ENCODE measurements at regions not wholly inside any gene's neighbourhood (a gene's known extent, or its start where the extent isn't known, plus 50 kb on each side); places are given as distances from the start of the nearest gene placed in this dataset.

GRCh38 chr6:21521276-21521675, 72.3 kb upstream of the SOX4 start:
- no peak overlapping the region for H2BK5ac ChIP-seq (ENCODE audit: low read length)
- no peak overlapping the region for H3K4ac ChIP-seq (ENCODE audit: low read length)
- H2BK120ac ChIP-seq (ENCODE audit: low read depth, low read length): no peak overlapping the region
- no peaks in the 10 kb centered on the region for H3K27me3 ChIP-seq (ENCODE audit: control insufficient read depth in 3 of 3, insufficient read depth in 3 of 3, low read depth in 1 of 3, low read length in 3 of 3)
- H3K27ac ChIP-seq (replicated peaks; ENCODE audit: low read length): no peak overlapping the region
- H2BK12ac ChIP-seq (ENCODE audit: low read length): no peak overlapping the region
- no peak overlapping the region for H4K91ac ChIP-seq (ENCODE audit: low read depth, low read length, poor library complexity)
- no peaks in the 10 kb centered on the region for H3K9me3 ChIP-seq (replicated peaks in 1 of 2; ENCODE audit: control insufficient read depth in 2 of 2, insufficient read depth in 1 of 2, low read depth in 1 of 2, low read length in 2 of 2)
- no peaks in the 10 kb centered on the region for H3K79me1 ChIP-seq (ENCODE audit: low read depth, low read length)
- no peak overlapping the region for H3K18ac ChIP-seq (ENCODE audit: low read length)
- H3K9ac ChIP-seq (ENCODE audit: low read depth, low read length, poor library complexity): no peak overlapping the region
- no peak overlapping the region for H4K8ac ChIP-seq (ENCODE audit: low read depth, low read length)
- H3K4me2 ChIP-seq (ENCODE audit: insufficient read depth, low read length, poor library complexity, severe bottlenecking): no peak overlapping the region
- H3K23ac ChIP-seq (ENCODE audit: low read depth, low read length, poor library complexity): no peak overlapping the region
- H3K14ac ChIP-seq (ENCODE audit: low read length): no peak overlapping the region
- H2AK5ac ChIP-seq (ENCODE audit: low read depth, low read length): no peak overlapping the region
- H2AFZ ChIP-seq (ENCODE audit: low read length): no peak overlapping the region
- H3K36me3 ChIP-seq (replicated peaks in 1 of 2; ENCODE audit: control insufficient read depth in 2 of 2, insufficient read depth in 2 of 2, low read length in 2 of 2): no peaks in the 10 kb centered on the region
- no peak for DNase-seq (ENCODE audit: low spot score)
- no peak overlapping the region for H2BK15ac ChIP-seq (ENCODE audit: low read length)
- no CpG with 5 or more reads among the region's 4 CpGs for WGBS, 2 donors (ENCODE audit: extremely low coverage in 2 of 2, insufficient read length in 2 of 2, insufficient replicate concordance in 1 of 2)
- no peak overlapping the region for H3K4me3 ChIP-seq (ENCODE audit: low read length in 2 of 2)
- no peaks in the 10 kb centered on the region for H3K4me1 ChIP-seq (ENCODE audit: control insufficient read depth in 2 of 2, insufficient read depth in 1 of 2, low read depth in 1 of 2, low read length in 2 of 2)

- DNase-seq (ENCODE audit: low spot score): no peak
- no peak overlapping the region for H4K8ac ChIP-seq (ENCODE audit: low read depth, low read length)
- H3K27ac ChIP-seq (replicated peaks; ENCODE audit: low read length): no peak overlapping the region
- no peak overlapping the region for H3K18ac ChIP-seq (ENCODE audit: low read length)
- no peak overlapping the region for H3K4me3 ChIP-seq (ENCODE audit: low read length in 2 of 2)
- H2BK12ac ChIP-seq (ENCODE audit: low read length): no peak overlapping the region
- H3K23ac ChIP-seq (ENCODE audit: low read depth, low read length, poor library complexity): no peak overlapping the region
- WGBS, 2 donors (ENCODE audit: extremely low coverage in 2 of 2, insufficient read length in 2 of 2, insufficient replicate concordance in 1 of 2): no CpG with 5 or more reads among the region's 14 CpGs
- no peaks in the 10 kb centered on the region for H3K9me3 ChIP-seq (replicated peaks in 1 of 2; ENCODE audit: control insufficient read depth in 2 of 2, insufficient read depth in 1 of 2, low read depth in 1 of 2, low read length in 2 of 2)
- no peak overlapping the region for H3K4me2 ChIP-seq (ENCODE audit: insufficient read depth, low read length, poor library complexity, severe bottlenecking)
- no peak overlapping the region for H2AK5ac ChIP-seq (ENCODE audit: low read depth, low read length)
- H3K36me3 ChIP-seq (replicated peaks in 1 of 2; ENCODE audit: control insufficient read depth in 2 of 2, insufficient read depth in 2 of 2, low read length in 2 of 2): no peaks in the 10 kb centered on the region
- H4K91ac ChIP-seq (ENCODE audit: low read depth, low read length, poor library complexity): no peak overlapping the region
- no peak overlapping the region for H3K14ac ChIP-seq (ENCODE audit: low read length)
- no peaks in the 10 kb centered on the region for H3K79me1 ChIP-seq (ENCODE audit: low read depth, low read length)
- no peak overlapping the region for H3K4ac ChIP-seq (ENCODE audit: low read length)
- H2BK15ac ChIP-seq (ENCODE audit: low read length): no peak overlapping the region
- no peak overlapping the region for H2BK120ac ChIP-seq (ENCODE audit: low read depth, low read length)
- H2BK5ac ChIP-seq (ENCODE audit: low read length): no peak overlapping the region
- H3K27me3 ChIP-seq (ENCODE audit: control insufficient read depth in 3 of 3, insufficient read depth in 3 of 3, low read depth in 1 of 3, low read length in 3 of 3): no peaks in the 10 kb centered on the region
- no peaks in the 10 kb centered on the region for H3K4me1 ChIP-seq (ENCODE audit: control insufficient read depth in 2 of 2, insufficient read depth in 1 of 2, low read depth in 1 of 2, low read length in 2 of 2)
- no peak overlapping the region for H3K9ac ChIP-seq (ENCODE audit: low read depth, low read length, poor library complexity)
- no peak overlapping the region for H2AFZ ChIP-seq (ENCODE audit: low read length)
These were observed 71.3 kb upstream of the SOX4 start for GRCh38 chr6:21522143-21522747.

- peak; percentile 27 for DNase-seq (ENCODE audit: low spot score)
These were observed 70.6 kb upstream of the SOX4 start for GRCh38 chr6:21522797-21523456.

GRCh38 chr6:21523652-21524051, 69.9 kb upstream of the SOX4 start:
- Histone ChIP-seq H3K4me3 (ENCODE audit: low read length in 2 of 2) (no peak overlapping the region), H3K23ac (ENCODE audit: low read depth, low read length, poor library complexity) (no peak overlapping the region), H3K4me2 (ENCODE audit: insufficient read depth, low read length, poor library complexity, severe bottlenecking) (no peak overlapping the region), H2BK15ac (ENCODE audit: low read length) (no peak overlapping the region), H3K27me3 (ENCODE audit: control insufficient read depth in 3 of 3, insufficient read depth in 3 of 3, low read depth in 1 of 3, low read length in 3 of 3) (no peaks in the 10 kb centered on the region), H2AFZ (ENCODE audit: low read length) (peak overlapping the region; percentile 36), H3K18ac (ENCODE audit: low read length) (no peak overlapping the region), H3K9ac (ENCODE audit: low read depth, low read length, poor library complexity) (no peak overlapping the region), H3K4ac (ENCODE audit: low read length) (no peak overlapping the region), H4K91ac (ENCODE audit: low read depth, low read length, poor library complexity) (no peak overlapping the region), H3K14ac (ENCODE audit: low read length) (no peak overlapping the region), H2BK5ac (ENCODE audit: low read length) (no peak overlapping the region), H3K9me3 (replicated peaks in 1 of 2; ENCODE audit: control insufficient read depth in 2 of 2, insufficient read depth in 1 of 2, low read depth in 1 of 2, low read length in 2 of 2) (no peaks in the 10 kb centered on the region), H3K4me1 (ENCODE audit: control insufficient read depth in 2 of 2, insufficient read depth in 1 of 2, low read depth in 1 of 2, low read length in 2 of 2) (no peaks in the 10 kb centered on the region), H3K27ac (replicated peaks; ENCODE audit: low read length) (no peak overlapping the region), H2BK120ac (ENCODE audit: low read depth, low read length) (no peak overlapping the region), H3K36me3 (replicated peaks in 1 of 2; ENCODE audit: control insufficient read depth in 2 of 2, insufficient read depth in 2 of 2, low read length in 2 of 2) (no peaks in the 10 kb centered on the region), H4K8ac (ENCODE audit: low read depth, low read length) (no peak overlapping the region), H2AK5ac (ENCODE audit: low read depth, low read length) (no peak overlapping the region), H3K79me1 (ENCODE audit: low read depth, low read length) (no peaks in the 10 kb centered on the region), H2BK12ac (ENCODE audit: low read length) (no peak overlapping the region)
- no peak for DNase-seq (ENCODE audit: low spot score)
- WGBS, 2 donors (ENCODE audit: extremely low coverage in 2 of 2, insufficient read length in 2 of 2, insufficient replicate concordance in 1 of 2): no CpG with 5 or more reads among the region's 3 CpGs

More at GRCh38 chr6:21522797-21523456, 70.6 kb upstream of the SOX4 start:
- Histone ChIP-seq H3K14ac (ENCODE audit: low read length) (no peak overlapping the region), H3K4me2 (ENCODE audit: insufficient read depth, low read length, poor library complexity, severe bottlenecking) (no peak overlapping the region), H2BK15ac (ENCODE audit: low read length) (no peak overlapping the region), H3K18ac (ENCODE audit: low read length) (no peak overlapping the region), H2AK5ac (ENCODE audit: low read depth, low read length) (no peak overlapping the region), H3K27ac (replicated peaks; ENCODE audit: low read length) (no peak overlapping the region), H2BK12ac (ENCODE audit: low read length) (no peak overlapping the region), H3K27me3 (ENCODE audit: control insufficient read depth in 3 of 3, insufficient read depth in 3 of 3, low read depth in 1 of 3, low read length in 3 of 3) (no peaks in the 10 kb centered on the region), H2BK120ac (ENCODE audit: low read depth, low read length) (no peak overlapping the region), H3K79me1 (ENCODE audit: low read depth, low read length) (no peaks in the 10 kb centered on the region), H3K36me3 (replicated peaks in 1 of 2; ENCODE audit: control insufficient read depth in 2 of 2, insufficient read depth in 2 of 2, low read length in 2 of 2) (no peaks in the 10 kb centered on the region), H2BK5ac (ENCODE audit: low read length) (no peak overlapping the region), H3K9ac (ENCODE audit: low read depth, low read length, poor library complexity) (no peak overlapping the region), H3K9me3 (replicated peaks in 1 of 2; ENCODE audit: control insufficient read depth in 2 of 2, insufficient read depth in 1 of 2, low read depth in 1 of 2, low read length in 2 of 2) (no peaks in the 10 kb centered on the region), H4K8ac (ENCODE audit: low read depth, low read length) (no peak overlapping the region), H4K91ac (ENCODE audit: low read depth, low read length, poor library complexity) (no peak overlapping the region), H3K23ac (ENCODE audit: low read depth, low read length, poor library complexity) (no peak overlapping the region), H2AFZ (ENCODE audit: low read length) (peak overlapping the region; percentile 58), H3K4ac (ENCODE audit: low read length) (no peak overlapping the region), H3K4me3 (ENCODE audit: low read length in 2 of 2) (no peak overlapping the region), H3K4me1 (ENCODE audit: control insufficient read depth in 2 of 2, insufficient read depth in 1 of 2, low read depth in 1 of 2, low read length in 2 of 2) (no peaks in the 10 kb centered on the region)
- no CpG with 5 or more reads among the region's 21 CpGs for WGBS, 2 donors (ENCODE audit: extremely low coverage in 2 of 2, insufficient read length in 2 of 2, insufficient replicate concordance in 1 of 2)

Data from neuronal stem cell (in vitro differentiated cells).